GM13976 (cell line): ENCODE measurements at regions not wholly inside any gene's neighbourhood (a gene's known extent, or its start where the extent isn't known, plus 50 kb on each side); places are given as distances from the start of the nearest gene placed in this dataset.

Experiments used
- DNase-seq: peaks from one replicate; pipeline ENCODE4 v3.0.0; 2012; ENCODE audit warnings: low spot score
- CTCF ChIP-seq: IDR thresholded peaks from 2 replicates; pipeline ENCODE4 v1.5.1; 2012; ENCODE audit warnings: borderline replicate concordance, mild to moderate bottlenecking; ENCODE audit not compliant: insufficient read depth; ENCODE audit errors: extremely low read depth, missing control alignments, control extremely low read depth
- in situ Hi-C: fragments of 300-500 bp; cut with MboI; formaldehyde crosslinking; loops from one replicate; pipeline ENCODE4 v1.12.0; 2022; ENCODE audit warnings: low sequenced_read_pairs, mixed read lengths, inconsistent platforms; ENCODE audit not compliant: unreplicated experiment

DNA sequence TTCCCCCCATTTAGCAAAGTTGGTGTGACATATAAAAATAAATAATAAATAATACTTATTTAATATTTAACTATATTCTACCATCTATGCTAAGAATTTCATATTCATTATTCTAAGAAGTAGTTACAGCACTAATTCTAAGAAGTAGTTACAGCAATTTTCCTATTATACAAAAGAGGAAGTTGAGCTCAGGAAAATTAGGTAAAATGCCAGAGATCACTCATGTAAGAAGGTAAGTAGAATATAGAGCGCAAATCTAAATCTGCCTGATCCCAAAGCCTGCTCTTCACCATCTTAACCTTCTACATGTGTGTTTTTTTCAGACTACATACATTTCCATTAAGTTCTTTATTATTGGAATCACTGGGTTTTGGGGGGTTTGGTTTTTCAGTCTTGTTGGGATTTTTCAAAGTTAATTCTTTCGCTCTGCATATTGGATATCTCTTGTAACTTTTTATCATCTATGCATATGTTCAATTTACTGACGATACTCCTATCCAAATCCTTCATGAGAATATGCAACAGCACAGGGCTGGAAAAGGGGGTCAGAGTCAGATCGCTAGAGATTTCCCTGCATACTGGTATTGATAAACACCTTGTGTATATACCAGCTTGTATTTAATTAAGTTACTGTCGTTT is 852.1 kb downstream of the MAT2B start:
- no peak for DNase-seq
- in situ Hi-C loops: no loop called here
- no peak for TF ChIP-seq CTCF

GRCh38 chr5:164358531-164359259 is 853.3 kb downstream of the MAT2B start:
- DNase-seq: no peak
- TF ChIP-seq CTCF: no peak
- in situ Hi-C loops: no loop called here

DNA sequence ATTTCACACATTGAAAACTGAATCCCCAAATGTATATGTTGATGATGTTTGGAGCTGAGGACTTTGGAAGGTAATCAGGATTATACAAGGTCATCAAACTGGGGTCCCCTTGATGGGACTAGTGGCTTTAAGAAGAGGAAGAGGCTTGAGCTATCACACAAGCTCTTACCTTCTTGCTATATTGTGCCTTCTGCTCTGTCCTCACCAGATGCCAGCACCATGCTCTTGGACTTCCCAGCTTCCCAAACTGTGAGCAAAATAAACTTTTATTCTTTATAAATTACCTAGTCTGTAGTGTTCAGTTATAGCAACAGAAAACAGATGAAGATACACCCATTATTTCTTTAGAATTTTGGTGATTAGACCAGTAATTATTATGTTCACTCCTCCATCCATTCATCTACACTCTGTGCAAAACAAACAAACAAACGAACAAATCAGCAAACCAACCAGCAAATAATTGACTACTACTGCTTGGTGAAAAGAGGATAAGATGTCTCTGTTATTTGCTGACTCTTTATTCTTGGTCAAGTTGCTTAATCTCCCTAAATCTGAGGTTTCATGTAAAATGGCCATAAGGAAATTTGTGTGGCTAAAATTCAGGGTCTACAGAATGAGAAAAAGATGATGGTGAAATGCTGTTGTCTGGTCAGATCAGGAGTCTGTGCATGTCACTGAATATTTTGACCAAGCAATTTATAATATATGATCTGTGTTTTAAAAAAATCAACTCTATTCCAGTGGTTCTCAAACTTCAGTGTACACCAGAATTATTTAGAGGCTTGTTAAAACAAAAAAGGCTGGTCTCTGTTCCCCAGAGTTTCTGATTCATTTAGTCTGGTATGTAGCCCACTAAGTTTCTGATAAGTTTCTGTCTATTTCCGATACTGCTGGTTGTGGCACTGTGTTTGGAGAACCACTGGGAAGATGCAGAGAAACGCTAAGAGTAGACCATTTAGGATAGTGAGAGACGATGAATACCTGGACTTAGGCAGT is 854.1 kb downstream of the MAT2B start:
- DNase-seq: no peak
- in situ Hi-C loops: no loop called here
- TF ChIP-seq CTCF: no peak

DNA sequence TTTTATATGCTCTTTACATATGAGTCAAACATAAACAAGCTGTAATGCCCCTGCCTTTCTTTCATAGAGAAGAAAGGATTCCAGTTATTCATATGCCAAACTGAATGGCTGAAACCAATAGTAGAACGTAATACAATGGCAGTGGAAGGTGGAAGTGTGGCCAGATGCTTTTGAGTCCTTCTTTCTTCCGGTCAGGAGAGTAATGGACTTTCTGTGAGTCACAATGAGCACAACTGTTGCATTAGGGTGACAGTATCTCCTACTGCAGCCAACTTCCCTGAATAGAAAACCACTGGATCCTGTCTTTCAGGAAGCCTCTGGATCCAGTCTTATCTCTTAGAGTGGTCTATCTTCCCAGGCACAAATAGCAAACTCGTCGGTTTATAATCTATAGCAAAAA is 855.2 kb downstream of the MAT2B start:
- DNase-seq: no peak
- in situ Hi-C loops: no loop called here
- no peak for TF ChIP-seq CTCF

GRCh38 chr5:164361986-164362385 is 856.6 kb downstream of the MAT2B start:
- in situ Hi-C loops: no loop called here
- TF ChIP-seq CTCF: no peak
- DNase-seq: no peak

GRCh38 chr5:164362835-164363234 is 857.4 kb downstream of the MAT2B start:
- no peak for DNase-seq
- in situ Hi-C loops: no loop called here
- no peak for TF ChIP-seq CTCF
